ENCODE measurements at regions not wholly inside any gene's neighbourhood (a gene's known extent, or its start where the extent isn't known, plus 50 kb on each side); places are given as distances from the start of the nearest gene placed in this dataset.
"Not testable (repeated sequence)": the region's sequence is repeated elsewhere in the genome, so short reads cannot be mapped to it uniquely, and the experiment has no call there.

DNA sequence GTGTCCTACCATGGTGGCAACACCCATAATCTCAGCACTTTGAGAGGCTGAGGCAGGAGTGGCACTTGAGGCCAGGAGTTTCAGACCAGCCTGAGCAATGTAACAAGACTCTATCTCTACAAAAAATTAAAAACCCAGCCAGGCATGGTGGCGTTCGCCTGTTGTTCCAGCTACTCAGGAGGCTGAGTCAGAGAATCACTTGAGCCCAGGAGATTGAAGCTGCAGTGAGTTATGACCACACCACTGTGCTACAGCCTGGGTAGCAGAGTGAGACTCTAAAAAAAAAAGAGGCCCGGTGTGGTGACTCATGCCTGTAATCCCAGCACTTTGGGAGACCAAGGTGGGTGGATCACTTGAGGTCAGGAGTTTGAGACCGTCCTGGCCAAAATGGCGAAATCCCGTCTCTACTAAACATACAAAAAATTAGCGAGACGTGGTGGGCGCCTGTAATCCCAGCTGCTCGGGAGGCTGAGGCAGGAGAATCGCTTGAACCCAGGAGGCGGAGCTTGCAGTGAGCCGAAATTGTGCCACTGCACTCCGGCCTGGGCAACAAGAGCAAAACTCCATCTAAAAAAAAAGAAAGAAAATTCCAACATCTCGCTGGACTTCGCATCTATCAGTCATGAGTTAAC lies 277.3 kb downstream of the CYRIA start:
- TF ChIP-seq, protein P1, sequence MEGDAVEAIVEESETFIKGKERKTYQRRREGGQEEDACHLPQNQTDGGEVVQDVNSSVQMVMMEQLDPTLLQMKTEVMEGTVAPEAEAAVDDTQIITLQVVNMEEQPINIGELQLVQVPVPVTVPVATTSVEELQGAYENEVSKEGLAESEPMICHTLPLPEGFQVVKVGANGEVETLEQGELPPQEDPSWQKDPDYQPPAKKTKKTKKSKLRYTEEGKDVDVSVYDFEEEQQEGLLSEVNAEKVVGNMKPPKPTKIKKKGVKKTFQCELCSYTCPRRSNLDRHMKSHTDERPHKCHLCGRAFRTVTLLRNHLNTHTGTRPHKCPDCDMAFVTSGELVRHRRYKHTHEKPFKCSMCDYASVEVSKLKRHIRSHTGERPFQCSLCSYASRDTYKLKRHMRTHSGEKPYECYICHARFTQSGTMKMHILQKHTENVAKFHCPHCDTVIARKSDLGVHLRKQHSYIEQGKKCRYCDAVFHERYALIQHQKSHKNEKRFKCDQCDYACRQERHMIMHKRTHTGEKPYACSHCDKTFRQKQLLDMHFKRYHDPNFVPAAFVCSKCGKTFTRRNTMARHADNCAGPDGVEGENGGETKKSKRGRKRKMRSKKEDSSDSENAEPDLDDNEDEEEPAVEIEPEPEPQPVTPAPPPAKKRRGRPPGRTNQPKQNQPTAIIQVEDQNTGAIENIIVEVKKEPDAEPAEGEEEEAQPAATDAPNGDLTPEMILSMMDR (IDR thresholded peaks at IDR 0.05) = not testable (repeated sequence)
- not testable (repeated sequence) for TF ChIP-seq POLR2A, POLR2AphosphoS5 (IDR thresholded peaks at IDR 0.05)
